A549 (cell line): ENCODE measurements at regions not wholly inside any gene's neighbourhood (a gene's known extent, or its start where the extent isn't known, plus 50 kb on each side); places are given as distances from the start of the nearest gene placed in this dataset.
"Not testable (repeated sequence)": the region's sequence is repeated elsewhere in the genome, so short reads cannot be mapped to it uniquely, and the experiment has no call there.

ENCODE experiments used
- ATAC-seq, 2 experiments: fragments of 200-7000 bp in 1 of 2; fragments of >200 bp in 1 of 2; cut with Nextera tagmentation in 1 of 2; cut with Tn5 transposase in 1 of 2; 3 replicates each; pipeline versions ENCODE4 v1.8.0 to v1.9.1; 2018 to 2020; ENCODE audit warnings: mild to moderate bottlenecking in 1 of 2, moderate library complexity in 1 of 2
- CTCF ChIA-PET: fragments of 300-600 bp; sonication (Branson Sonifier 250); formaldehyde crosslinking; extraction: SDS; loops from one replicate; lab custom pipeline; 2021; ENCODE audit warnings: antibody characterized with exemption, inconsistent platforms; lab: Yijun Ruan, JAX
- POLR2A ChIA-PET: fragments of 350-600 bp; formaldehyde crosslinking; extraction: SDS; loops from one replicate; lab custom pipeline; 2021; ENCODE audit warnings: antibody characterized with exemption, inconsistent platforms; lab: Yijun Ruan, JAX
- DNase-seq, 2 experiments: peaks; one replicate each; pipeline versions ENCODE4 v3.0.0 to v3.0.0-alpha.2; 2011 to 2016; ENCODE audit warnings: low read depth in 1 of 2, low spot score in 1 of 2
- FAIRE-seq: peaks from 2 replicates; lab custom pipeline; 2011; peaks lifted over from hg19 to GRCh38; lab: Jason Lieb, UNC
- H3K27ac ChIP-seq, 2 experiments: fragments of >200 bp; sonication (Bioruptor Twin); formaldehyde crosslinking; 3 replicates each; pipeline ENCODE4 v1.5.1; 2016 to 2017
- H3K4me1 ChIP-seq: fragments of >200 bp; sonication (Bioruptor Twin); formaldehyde crosslinking; 3 replicates; pipeline ENCODE4 v1.6.1; 2016
- H3K4me2 ChIP-seq: fragments of >200 bp; sonication (Bioruptor Twin); formaldehyde crosslinking; 3 replicates; pipeline ENCODE4 v1.6.1; 2016
- H3K4me3 ChIP-seq: fragments of >200 bp; sonication (Bioruptor Twin); formaldehyde crosslinking; 3 replicates; pipeline ENCODE4 v1.5.1; 2016
- H3K9me3 ChIP-seq: fragments of >200 bp; sonication (Bioruptor Twin); formaldehyde crosslinking; 3 replicates; pipeline ENCODE4 v1.6.1; 2016
- BCL3 ChIP-seq: fragments of >200 bp; sonication (Bioruptor Twin); formaldehyde crosslinking; IDR thresholded peaks from 3 replicates; pipeline ENCODE4 v1.6.1; 2016
- BHLHE40 ChIP-seq: IDR thresholded peaks from 2 replicates; pipeline ENCODE4 v1.6.1; 2012; ENCODE audit warnings: low read depth, low read length, inconsistent platforms
- CEBPB ChIP-seq, 2 experiments: fragments of >200 bp in 1 of 2; sonication (Bioruptor Twin) in 1 of 2; formaldehyde crosslinking in 1 of 2; IDR thresholded peaks; 2 replicates each; pipeline ENCODE4 v1.6.1; 2012 to 2016
- E2F6 ChIP-seq: IDR thresholded peaks from 2 replicates; pipeline ENCODE4 v1.6.1; 2012; ENCODE audit warnings: low read depth, borderline replicate concordance
- ELK1 ChIP-seq: fragments of 150-350 bp; IDR thresholded peaks from 2 replicates; pipeline ENCODE4 v1.6.1; 2014; ENCODE audit warnings: low read depth, mild to moderate bottlenecking, low read length
- EP300 ChIP-seq, 2 experiments: fragments of >200 bp; sonication (Bioruptor Twin); formaldehyde crosslinking; IDR thresholded peaks; 2 replicates in 1 of 2; 3 replicates in 1 of 2; pipeline ENCODE4 v1.6.1; 2016 to 2017
- FOSB ChIP-seq: fragments of 250-450 bp; sonication (Bioruptor Pico); IDR thresholded peaks from 2 replicates; pipeline ENCODE4 v1.5.0; 2020; ENCODE audit warnings: mild to moderate bottlenecking, moderate library complexity
- FOSL2 ChIP-seq, 2 experiments: fragments of 450-650 bp in 1 of 2; fragments of >200 bp in 1 of 2; sonication (Bioruptor Twin) in 1 of 2; formaldehyde crosslinking; IDR thresholded peaks; 2 replicates each; pipeline versions ENCODE4 v1.5.0 to v1.6.1; 2016 to 2020; ENCODE audit warnings: mild to moderate bottlenecking in 1 of 2, moderate library complexity in 1 of 2
- FOXS1 ChIP-seq: fragments of 250-450 bp; sonication (Bioruptor Pico); IDR thresholded peaks from 2 replicates; pipeline ENCODE4 v1.5.0; 2020; ENCODE audit warnings: mild to moderate bottlenecking, moderate library complexity
- HDAC2 ChIP-seq: fragments of 200-600 bp; sonication (generic); IDR thresholded peaks from 2 replicates; pipeline ENCODE4 v1.6.1; 2016
- HES2 ChIP-seq: fragments of >200 bp; sonication (Bioruptor Twin); formaldehyde crosslinking; IDR thresholded peaks from 2 replicates; pipeline ENCODE4 v1.6.1; 2016
- HEYL ChIP-seq: fragments of 250-450 bp; sonication (Bioruptor Pico); IDR thresholded peaks from 2 replicates; pipeline ENCODE4 v1.8.0; 2021; ENCODE audit warnings: mild to moderate bottlenecking, moderate library complexity
- HOXB5 ChIP-seq: fragments of 250-450 bp; sonication (Bioruptor Pico); IDR thresholded peaks from 2 replicates; pipeline ENCODE4 v1.5.0; 2020; ENCODE audit warnings: mild to moderate bottlenecking, moderate library complexity
- JUNB ChIP-seq: fragments of >200 bp; sonication (Bioruptor Twin); formaldehyde crosslinking; IDR thresholded peaks from 2 replicates; pipeline ENCODE4 v1.6.1; 2016
- MAX ChIP-seq: IDR thresholded peaks from 2 replicates; pipeline ENCODE4 v1.6.1; 2012
- MYC ChIP-seq: IDR thresholded peaks from 2 replicates; pipeline ENCODE4 v1.6.1; 2012; ENCODE audit warnings: mild to moderate bottlenecking, inconsistent platforms, low read length, improper control_type of control experiment, borderline replicate concordance
- NFE2L2 ChIP-seq: fragments of 150-350 bp; conservative IDR thresholded peaks from 2 replicates; pipeline ENCODE4 v1.6.1; 2014; ENCODE audit warnings: low read length
- POLR2AphosphoS2 ChIP-seq: conservative IDR thresholded peaks from 2 replicates; pipeline ENCODE4 v1.6.1; 2012; ENCODE audit warnings: low read length, improper control_type of control experiment, inconsistent platforms
- RCOR1 ChIP-seq: fragments of 150-350 bp; IDR thresholded peaks from 2 replicates; pipeline ENCODE4 v1.6.1; 2014; ENCODE audit warnings: antibody characterized with exemption, low read length, low read depth
- SMC3 ChIP-seq: fragments of >200 bp; sonication (Bioruptor Twin); formaldehyde crosslinking; IDR thresholded peaks from 3 replicates; pipeline ENCODE4 v1.6.1; 2018; ENCODE audit warnings: inconsistent platforms
- SREBF2 ChIP-seq: fragments of 450-650 bp; IDR thresholded peaks from 2 replicates; pipeline ENCODE4 v1.6.1; 2014; ENCODE audit warnings: mild to moderate bottlenecking, moderate library complexity
- TFCP2L1 ChIP-seq: fragments of 250-450 bp; sonication (Bioruptor Pico); IDR thresholded peaks from 2 replicates; pipeline ENCODE4 v1.5.0; 2021; ENCODE audit warnings: mild to moderate bottlenecking
- USF2 ChIP-seq: fragments of 450-650 bp; IDR thresholded peaks from 2 replicates; pipeline ENCODE4 v1.6.1; 2014; ENCODE audit warnings: antibody characterized with exemption
- ZC3H11A ChIP-seq: fragments of 450-650 bp; IDR thresholded peaks from 2 replicates; pipeline ENCODE4 v1.6.1; 2014; ENCODE audit warnings: antibody characterized with exemption, mild to moderate bottlenecking
- ZFP36 ChIP-seq: fragments of 450-650 bp; IDR thresholded peaks from 2 replicates; pipeline ENCODE4 v1.6.1; 2014; ENCODE audit warnings: borderline replicate concordance; ENCODE audit not compliant: partially characterized antibody
- ZNF302 ChIP-seq: fragments of 250-450 bp; sonication (Bioruptor Pico); IDR thresholded peaks from 2 replicates; pipeline ENCODE4 v1.9.0; 2021; ENCODE audit warnings: inconsistent platforms, mild to moderate bottlenecking, moderate library complexity
- WGBS: methylation state at CpG from one replicate; pipeline ENCODE4 v1.1.6; 2017; ENCODE audit errors: missing lambda C conversion rate; 5-methylcytosine and 5-hydroxymethylcytosine counted together

GRCh38 chr4:58303456-58303855 is 1193.3 kb upstream of the IGFBP7 start:
- no peak for ATAC-seq
- H3K4me3 ChIP-seq: no peak overlapping the region
- H3K27ac ChIP-seq: no peak overlapping the region
- CTCF ChIA-PET: interaction anchor here (0.6 kb wide), 1 partner anchor 383 kb away, joined by 5 read pairs; no protein-coding TSS in a partner anchor
- H3K4me1 ChIP-seq: no peaks in the 10 kb centered on the region
- TF ChIP-seq USF2 (no peak), POLR2AphosphoS2 (no peak), HES2 (no peak)
- H3K4me2 ChIP-seq: no peak overlapping the region
- 64% methylated on average over 1 of the region's 1 CpG for WGBS
- FAIRE-seq: no peak
- POLR2A ChIA-PET: no interaction called here
- no peaks in the 10 kb centered on the region for H3K9me3 ChIP-seq
- no peak for DNase-seq

- H3K27ac ChIP-seq: no peak overlapping the region; a peak in 1 of 6 replicates
- POLR2A ChIA-PET: no interaction called here
- H3K4me1 ChIP-seq: no peaks in the 10 kb centered on the region
- TF ChIP-seq FOSB (CRISPR knock-in tag) (no peak), JUNB (no peak), EP300 (IDR thresholded peaks at IDR 0.05) (no peak), RCOR1 (no peak), POLR2AphosphoS2 (no peak), ZNF302 (no peak), MYC (no peak), ZFP36 (no peak), MAX (no peak), FOXS1 (CRISPR knock-in tag) (no peak), E2F6 (no peak), NFE2L2 (no peak), HDAC2 (no peak), USF2 (no peak), SMC3 (no peak)
- TF ChIP-seq, all 56 proteins: peak for 0
- H3K4me3 ChIP-seq: no peak overlapping the region
- ATAC-seq (no peak), FAIRE-seq (no peak), DNase-seq (peak in 1 of 2 experiments; percentile 36)
- no peaks in the 10 kb centered on the region for H3K9me3 ChIP-seq
- CTCF ChIA-PET: no interaction called here
- peak overlapping the region; percentile 43; the same call in 2 of the 3 replicates for H3K4me2 ChIP-seq
- 13% methylated on average over 2 of the region's 2 CpGs for WGBS
Measured at GRCh38 chr4:58301376-58301999, 1191.3 kb upstream of the IGFBP7 start.

- Histone ChIP-seq H3K4me3 (no peak overlapping the region), H3K9me3 (no peaks in the 10 kb centered on the region), H3K27ac (no peak overlapping the region), H3K4me2 (no peak overlapping the region), H3K4me1 (no peaks in the 10 kb centered on the region)
- FAIRE-seq (no peak), ATAC-seq (no peak), DNase-seq (no peak)
- ChIA-PET POLR2A (no interaction called here), CTCF (interaction anchor here (0.7 kb wide), 1 partner anchor 1588 kb away, joined by 3 read pairs; no protein-coding TSS in a partner anchor)
- WGBS: 34% methylated on average over 4 of the region's 4 CpGs
- no peak for TF ChIP-seq TFCP2L1 (CRISPR knock-in tag)
- TF ChIP-seq FOSB (CRISPR knock-in tag): no peak
- no peak for TF ChIP-seq HEYL (CRISPR knock-in tag)
- no peak for TF ChIP-seq HOXB5 (CRISPR knock-in tag)
- TF ChIP-seq SREBF2: no peak
- no peak for TF ChIP-seq JUNB
- no peak for TF ChIP-seq BCL3
- TF ChIP-seq ELK1: no peak
- TF ChIP-seq BHLHE40: no peak
- no peak for TF ChIP-seq NFE2L2
- no peak for TF ChIP-seq FOSL2 (IDR thresholded peaks at IDR 0.05)
- no peak for TF ChIP-seq FOSL2 (CRISPR knock-in tag; IDR thresholded peaks at IDR 0.05)
- TF ChIP-seq CEBPB (IDR thresholded peaks at IDR 0.05): no peak
- no peak for TF ChIP-seq ZC3H11A
Measured at GRCh38 chr4:58286335-58286734, 1176.2 kb upstream of the IGFBP7 start.

- H3K27ac ChIP-seq, H3K4me2 ChIP-seq, CTCF ChIA-PET, ATAC-seq, FAIRE-seq, H3K4me1 ChIP-seq, H3K9me3 ChIP-seq, H3K4me3 ChIP-seq, DNase-seq, POLR2A ChIA-PET: not testable (repeated sequence)
- 0% methylated on average over 2 of the region's 2 CpGs for WGBS
Measured at GRCh38 chr4:58280928-58281327, 1170.7 kb upstream of the IGFBP7 start.
